Esophagus (tissue), 2 donors: ENCODE measurements at regions not wholly inside any gene's neighbourhood (a gene's known extent, or its start where the extent isn't known, plus 50 kb on each side); places are given as distances from the start of the nearest gene placed in this dataset.

ENCODE experiments used
- H3K27ac ChIP-seq, 2 donors: one replicate each; pipeline ENCODE4 v1.5.1; 2013; ENCODE audit warnings: low read depth in 2 of 2, mild to moderate bottlenecking in 2 of 2, inconsistent platforms in 1 of 2, low read length in 1 of 2, moderate library complexity in 1 of 2
- H3K27me3 ChIP-seq, 2 donors: one replicate each; pipeline ENCODE4 v1.6.1; 2013; ENCODE audit warnings: low read length in 2 of 2, control low read depth in 1 of 2, mild to moderate bottlenecking in 1 of 2; ENCODE audit not compliant: insufficient read depth in 2 of 2, control insufficient read depth in 1 of 2
- H3K36me3 ChIP-seq, 2 donors: one replicate each; pipeline ENCODE4 v1.6.1; 2013; ENCODE audit warnings: low read length in 1 of 2; ENCODE audit not compliant: control insufficient read depth in 2 of 2, insufficient read depth in 2 of 2
- H3K4me1 ChIP-seq, 2 donors: one replicate each; pipeline ENCODE4 v1.6.1; 2013; ENCODE audit warnings: low read length in 1 of 2; ENCODE audit not compliant: control insufficient read depth in 2 of 2, insufficient read depth in 2 of 2
- H3K4me3 ChIP-seq, 2 donors: one replicate each; pipeline ENCODE4 v1.5.1; 2013; ENCODE audit warnings: low read length in 2 of 2, mild to moderate bottlenecking in 2 of 2, low read depth in 1 of 2, moderate library complexity in 1 of 2
- H3K9me3 ChIP-seq, 2 donors: one replicate each; pipeline ENCODE4 v1.6.1; 2013; ENCODE audit warnings: mild to moderate bottlenecking in 2 of 2, low read depth in 1 of 2, low read length in 1 of 2, moderate library complexity in 1 of 2; ENCODE audit not compliant: control insufficient read depth in 2 of 2, insufficient read depth in 1 of 2
- WGBS, 2 donors: extraction: QIAGEN DNeasy Blood & Tissue Kit; methylation state at CpG; one replicate each; pipeline ENCODE4 v1.1.7; 2013; 5-methylcytosine and 5-hydroxymethylcytosine counted together
- donor health status: healthy with polysubstance abuse.
- donor health status: Bipolar disorder and iron deficiency.

- Histone ChIP-seq H3K4me1 (no peaks in the 10 kb centered on the region), H3K27me3 (no peaks in the 10 kb centered on the region), H3K27ac (no peak overlapping the region), H3K36me3 (no peaks in the 10 kb centered on the region), H3K9me3 (no peaks in the 10 kb centered on the region), H3K4me3 (no peak overlapping the region)
- WGBS, 2 donors: 90 to 91% methylated on average over 3 of the region's 3 CpGs
Measured at GRCh38 chr10:89875557-89875956, 174.2 kb downstream of the KIF20B start.

GRCh38 chr10:89879121-89879520, 177.7 kb downstream of the KIF20B start:
- Histone ChIP-seq H3K36me3 (no peaks in the 10 kb centered on the region), H3K4me1 (no peaks in the 10 kb centered on the region), H3K27ac (no peak overlapping the region), H3K27me3 (peaks cover 0 to 2% of the 10 kb centered on the region in 2 donors), H3K4me3 (no peak overlapping the region), H3K9me3 (no peaks in the 10 kb centered on the region)

GRCh38 chr10:89887406-89887805, 186.0 kb downstream of the KIF20B start:
- Histone ChIP-seq H3K36me3 (no peaks in the 10 kb centered on the region), H3K27me3 (peaks cover 0 to 2% of the 10 kb centered on the region in 2 donors), H3K4me3 (no peak overlapping the region), H3K9me3 (no peaks in the 10 kb centered on the region), H3K4me1 (no peaks in the 10 kb centered on the region), H3K27ac (no peak overlapping the region)
- 59% methylated on average over 4 of the region's 4 CpGs for WGBS, 2 donors

- H3K9me3 ChIP-seq: no peaks in the 10 kb centered on the region
- no peaks in the 10 kb centered on the region for H3K36me3 ChIP-seq
- H3K27ac ChIP-seq: no peak overlapping the region
Measured at GRCh38 chr10:89887830-89888229, 186.4 kb downstream of the KIF20B start.

GRCh38 chr10:89888321-89889070, 187.1 kb downstream of the KIF20B start:
- no peaks in the 10 kb centered on the region for H3K36me3 ChIP-seq
- no peak overlapping the region for H3K4me3 ChIP-seq
- H3K27me3 ChIP-seq: no peaks in the 10 kb centered on the region
- H3K9me3 ChIP-seq: no peaks in the 10 kb centered on the region
- no peaks in the 10 kb centered on the region for H3K4me1 ChIP-seq
- WGBS, 2 donors: 83 to 98% methylated on average over 1 of the region's 1 CpG
- no peak overlapping the region for H3K27ac ChIP-seq

More at GRCh38 chr10:89887830-89888229, 186.4 kb downstream of the KIF20B start:
- WGBS, 2 donors: 59 to 62% methylated on average over 7 of the region's 7 CpGs
- peaks cover 0 to 2% of the 10 kb centered on the region in 2 donors for H3K27me3 ChIP-seq
- no peak overlapping the region for H3K4me3 ChIP-seq
- no peaks in the 10 kb centered on the region for H3K4me1 ChIP-seq

- Histone ChIP-seq H3K36me3 (no peaks in the 10 kb centered on the region), H3K27ac (no peak overlapping the region), H3K4me1 (no peaks in the 10 kb centered on the region), H3K9me3 (no peaks in the 10 kb centered on the region), H3K27me3 (no peaks in the 10 kb centered on the region), H3K4me3 (no peak overlapping the region)
- 85% methylated on average over 2 of the region's 2 CpGs for WGBS, 2 donors
Measured at GRCh38 chr10:89889606-89890005, 188.2 kb downstream of the KIF20B start.

- H3K27ac ChIP-seq: no peak overlapping the region
- WGBS, 2 donors: 41 to 60% methylated on average over 2 of the region's 2 CpGs
Measured at GRCh38 chr10:89891006-89891535, 189.7 kb downstream of the KIF20B start.

GRCh38 chr10:89894051-89894450, 192.7 kb downstream of the KIF20B start:
- Histone ChIP-seq H3K4me1 (no peaks in the 10 kb centered on the region), H3K4me3 (no peak overlapping the region), H3K9me3 (no peaks in the 10 kb centered on the region), H3K36me3 (no peaks in the 10 kb centered on the region), H3K27ac (no peak overlapping the region), H3K27me3 (no peaks in the 10 kb centered on the region)
- 90 to 93% methylated on average over 1 of the region's 1 CpG for WGBS, 2 donors

More at GRCh38 chr10:89891006-89891535, 189.7 kb downstream of the KIF20B start:
- H3K4me1 ChIP-seq: no peaks in the 10 kb centered on the region
- no peaks in the 10 kb centered on the region for H3K36me3 ChIP-seq
- no peaks in the 10 kb centered on the region for H3K9me3 ChIP-seq
- H3K4me3 ChIP-seq: no peak overlapping the region
- H3K27me3 ChIP-seq: no peaks in the 10 kb centered on the region

- Histone ChIP-seq H3K4me1 (no peaks in the 10 kb centered on the region), H3K27ac (no peak overlapping the region), H3K27me3 (no peaks in the 10 kb centered on the region), H3K4me3 (no peak overlapping the region), H3K9me3 (no peaks in the 10 kb centered on the region), H3K36me3 (no peaks in the 10 kb centered on the region)
- WGBS, 2 donors: 87 to 89% methylated on average over 1 of the region's 1 CpG
Measured at GRCh38 chr10:89900554-89900953, 199.2 kb downstream of the KIF20B start.

- Histone ChIP-seq H3K4me3 (no peak overlapping the region), H3K27me3 (no peaks in the 10 kb centered on the region), H3K4me1 (no peaks in the 10 kb centered on the region), H3K27ac (no peak overlapping the region), H3K36me3 (no peaks in the 10 kb centered on the region), H3K9me3 (no peaks in the 10 kb centered on the region)
- WGBS, 2 donors: 94 to 95% methylated on average over 1 of the region's 1 CpG
Measured at GRCh38 chr10:89901895-89902294, 200.5 kb downstream of the KIF20B start.
